Left lung (tissue), 4 donors: ENCODE measurements at regions not wholly inside any gene's neighbourhood (a gene's known extent, or its start where the extent isn't known, plus 50 kb on each side); places are given as distances from the start of the nearest gene placed in this dataset.

Source experiments
- ATAC-seq: fragments of 200-7000 bp; cut with Tn5 transposase; one replicate; pipeline ENCODE4 v1.9.1; 2020; ENCODE audit warnings: moderate library complexity
- DNase-seq, 4 donors: peaks; one replicate each; pipeline ENCODE4 v3.0.0-alpha.2; 2013 to 2020
- H3K27ac ChIP-seq, 2 donors: fragments of 200-600 bp; sonication (generic) in 1 of 2; one replicate each; pipeline versions ENCODE4 v1.5.0 to v1.8.0; 2020 to 2021
- H3K27me3 ChIP-seq, 2 donors: fragments of 200-600 bp; sonication (generic) in 1 of 2; one replicate each; pipeline versions ENCODE4 v1.5.0 to v1.8.0; 2020 to 2021
- H3K36me3 ChIP-seq, 2 donors: fragments of 200-600 bp; sonication (generic) in 1 of 2; one replicate each; pipeline versions ENCODE4 v1.5.0 to v1.8.0; 2020 to 2021
- H3K4me1 ChIP-seq, 2 donors: fragments of 200-600 bp; one replicate each; pipeline ENCODE4 v1.8.0; 2021
- H3K4me3 ChIP-seq, 2 donors: fragments of 200-600 bp; sonication (generic) in 1 of 2; one replicate each; pipeline versions ENCODE4 v1.5.0 to v1.8.0; 2020 to 2021; ENCODE audit warnings: mild to moderate bottlenecking in 1 of 2
- H3K9me3 ChIP-seq, 2 donors: fragments of 200-600 bp; sonication (generic) in 1 of 2; one replicate each; pipeline versions ENCODE4 v1.5.0 to v1.8.0; 2020 to 2021
- intact Hi-C, 2 donors: fragments of 100-400 bp; cut with DNase I; formaldehyde crosslinking; loops; one replicate each; pipeline versions ENCODE4 v1.11.2 to v1.14.2; 2022
- TF ChIP-seq, protein P1 (sequence below), 2 donors: fragments of 200-600 bp; sonication (generic) in 1 of 2; IDR thresholded peaks; one replicate each; pipeline versions ENCODE4 v1.5.0 to v1.8.0; 2021; ENCODE audit warnings: antibody characterized with exemption in 2 of 2
- donor health status: DM: no; HTN: yes; CAD: no.
- donor health status: DM: no; HTN: no; CAD: no.

DNA sequence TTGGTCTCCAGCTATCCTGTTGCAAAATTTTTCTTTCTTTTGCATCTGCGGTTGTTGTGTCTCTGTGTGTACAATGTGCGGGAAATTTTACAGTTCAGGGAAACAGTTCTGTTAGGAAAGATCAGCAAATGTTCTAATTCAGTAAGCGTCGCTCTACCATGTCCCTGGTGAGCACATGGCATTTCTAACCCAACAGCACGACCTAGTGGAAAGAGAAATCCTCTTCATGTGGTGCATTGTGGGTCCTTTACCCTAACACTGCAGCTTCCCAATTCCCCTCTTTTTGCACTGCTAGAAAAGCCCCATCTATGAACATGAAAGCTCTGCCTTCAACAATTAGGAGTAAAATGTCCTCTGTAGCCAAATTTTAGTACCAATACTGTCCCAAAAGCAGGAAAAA is 974.2 kb upstream of the CDH9 start:
- H3K9me3 ChIP-seq = peaks cover 0 to 60% of the 10 kb centered on the region in 2 donors
- intact Hi-C loops = no loop called here

DNA sequence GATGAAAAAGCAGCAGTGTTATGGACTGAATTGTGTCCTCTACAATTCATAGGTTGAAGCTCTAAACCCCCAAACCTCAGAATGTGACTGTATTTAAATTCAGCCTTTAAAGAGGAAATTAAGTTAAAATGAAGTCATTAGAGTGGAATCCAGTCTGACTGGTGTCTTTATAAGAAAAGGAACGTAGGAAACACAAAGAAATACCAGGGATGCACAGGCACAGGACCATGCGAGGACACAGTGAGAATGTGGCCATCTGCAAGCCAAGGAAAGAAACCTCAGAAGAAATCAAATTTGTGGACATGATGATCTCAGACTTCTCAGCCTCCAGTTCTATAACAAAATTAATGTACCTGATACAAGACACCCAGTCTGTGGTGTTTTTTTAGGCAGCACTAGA is 971.2 kb upstream of the CDH9 start:
- TF ChIP-seq, protein P1, sequence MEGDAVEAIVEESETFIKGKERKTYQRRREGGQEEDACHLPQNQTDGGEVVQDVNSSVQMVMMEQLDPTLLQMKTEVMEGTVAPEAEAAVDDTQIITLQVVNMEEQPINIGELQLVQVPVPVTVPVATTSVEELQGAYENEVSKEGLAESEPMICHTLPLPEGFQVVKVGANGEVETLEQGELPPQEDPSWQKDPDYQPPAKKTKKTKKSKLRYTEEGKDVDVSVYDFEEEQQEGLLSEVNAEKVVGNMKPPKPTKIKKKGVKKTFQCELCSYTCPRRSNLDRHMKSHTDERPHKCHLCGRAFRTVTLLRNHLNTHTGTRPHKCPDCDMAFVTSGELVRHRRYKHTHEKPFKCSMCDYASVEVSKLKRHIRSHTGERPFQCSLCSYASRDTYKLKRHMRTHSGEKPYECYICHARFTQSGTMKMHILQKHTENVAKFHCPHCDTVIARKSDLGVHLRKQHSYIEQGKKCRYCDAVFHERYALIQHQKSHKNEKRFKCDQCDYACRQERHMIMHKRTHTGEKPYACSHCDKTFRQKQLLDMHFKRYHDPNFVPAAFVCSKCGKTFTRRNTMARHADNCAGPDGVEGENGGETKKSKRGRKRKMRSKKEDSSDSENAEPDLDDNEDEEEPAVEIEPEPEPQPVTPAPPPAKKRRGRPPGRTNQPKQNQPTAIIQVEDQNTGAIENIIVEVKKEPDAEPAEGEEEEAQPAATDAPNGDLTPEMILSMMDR (IDR thresholded peaks at IDR 0.05) = no peak
- Histone ChIP-seq H3K36me3 (no peaks in the 10 kb centered on the region), H3K27me3 (no peaks in the 10 kb centered on the region), H3K27ac (no peak overlapping the region), H3K9me3 (peaks cover 0 to 40% of the 10 kb centered on the region in 2 donors), H3K4me3 (no peak overlapping the region), H3K4me1 (no peaks in the 10 kb centered on the region)
- intact Hi-C loops = no loop called here
- ATAC-seq (no peak), DNase-seq (no peak)

More for the DNA sequence above, 974.2 kb upstream of the CDH9 start:
- ATAC-seq = no peak
- no peak for DNase-seq
- H3K27me3 ChIP-seq = no peaks in the 10 kb centered on the region
- no peak overlapping the region for H3K27ac ChIP-seq
- no peak overlapping the region for H3K4me3 ChIP-seq
- no peaks in the 10 kb centered on the region for H3K4me1 ChIP-seq
- TF ChIP-seq, protein P1 (IDR thresholded peaks at IDR 0.05) = no peak
- no peaks in the 10 kb centered on the region for H3K36me3 ChIP-seq

DNA sequence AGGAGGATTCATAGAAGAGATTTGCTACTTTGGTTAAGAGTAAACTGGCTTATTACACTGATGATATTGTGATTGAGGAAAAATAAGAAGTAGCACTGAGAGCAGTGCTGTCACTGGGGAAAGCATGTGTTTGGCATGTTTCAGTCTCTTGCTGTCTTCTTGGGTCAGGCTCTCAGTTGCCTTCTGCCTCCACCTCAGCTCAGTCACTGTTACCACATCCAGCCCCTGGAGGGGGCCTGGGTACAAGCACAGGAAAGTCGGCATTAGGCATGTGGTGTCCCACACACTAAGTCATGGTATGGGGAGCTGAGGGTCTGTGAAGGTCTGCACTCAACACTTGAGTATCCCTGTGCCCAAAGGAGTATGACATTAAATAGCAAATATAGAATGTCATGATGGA is 958.3 kb upstream of the CDH9 start:
- Histone ChIP-seq H3K9me3 (peaks cover 0 to 6% of the 10 kb centered on the region in 2 donors), H3K36me3 (no peaks in the 10 kb centered on the region), H3K27ac (no peak overlapping the region), H3K27me3 (no peaks in the 10 kb centered on the region), H3K4me1 (no peaks in the 10 kb centered on the region), H3K4me3 (no peak overlapping the region)
- intact Hi-C loops = no loop called here
- ATAC-seq = no peak
- TF ChIP-seq, protein P1 (IDR thresholded peaks at IDR 0.05) = no peak
- DNase-seq = no peak

DNA sequence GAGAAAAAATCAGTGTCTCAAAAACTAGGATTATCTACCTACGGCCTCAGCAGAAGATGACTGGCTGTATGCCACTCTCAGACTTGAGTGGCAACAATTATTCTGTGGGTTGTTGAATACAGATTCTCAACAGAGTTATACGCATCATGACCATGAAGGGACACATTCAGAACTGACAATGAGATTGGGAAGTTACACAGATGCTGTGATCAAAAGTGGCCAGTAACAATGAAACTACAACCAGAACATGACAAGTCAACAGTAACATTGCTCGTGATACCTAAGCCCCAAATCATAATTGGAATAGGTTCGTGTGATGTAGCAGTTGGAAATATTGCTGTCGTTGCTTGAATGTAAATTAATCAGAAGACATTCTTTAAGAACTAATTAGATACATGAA is 957.5 kb upstream of the CDH9 start:
- Histone ChIP-seq H3K4me1 (no peaks in the 10 kb centered on the region), H3K27me3 (no peaks in the 10 kb centered on the region), H3K27ac (no peak overlapping the region), H3K4me3 (no peak overlapping the region), H3K9me3 (no peaks in the 10 kb centered on the region), H3K36me3 (no peaks in the 10 kb centered on the region)
- ATAC-seq (no peak), DNase-seq (no peak)
- intact Hi-C loops = no loop called here
- TF ChIP-seq, protein P1 (IDR thresholded peaks at IDR 0.05) = no peak

DNA sequence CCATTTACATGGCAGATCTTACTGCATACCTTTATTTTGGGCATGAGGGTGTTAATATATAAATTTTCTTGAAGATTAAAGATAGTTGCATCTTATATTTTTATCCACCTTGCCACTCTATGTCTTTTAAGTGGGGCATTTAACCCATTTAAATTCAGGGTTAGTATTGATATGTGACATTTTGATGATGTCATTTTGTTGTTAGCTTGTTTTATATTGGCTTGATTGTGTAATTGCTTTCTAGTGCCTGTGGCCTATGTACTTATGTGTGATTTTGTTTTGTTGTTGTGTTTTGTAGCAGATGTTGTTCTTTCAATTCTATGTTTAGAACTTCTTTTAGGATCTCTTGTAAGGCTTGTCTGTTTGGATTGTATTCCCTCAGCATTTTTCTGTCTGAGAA is 939.9 kb upstream of the CDH9 start:
- no peak overlapping the region for H3K4me3 ChIP-seq
- no peaks in the 10 kb centered on the region for H3K36me3 ChIP-seq
- TF ChIP-seq, protein P1 (IDR thresholded peaks at IDR 0.05) = no peak
- peaks cover 0 to 9% of the 10 kb centered on the region in 2 donors for H3K9me3 ChIP-seq
- DNase-seq (no peak), ATAC-seq (no peak)
- H3K27me3 ChIP-seq = no peaks in the 10 kb centered on the region
- H3K4me1 ChIP-seq = no peaks in the 10 kb centered on the region
- H3K27ac ChIP-seq = no peak overlapping the region
- intact Hi-C loops = no loop called here
